ENCODE measurements at regions not wholly inside any gene's neighbourhood (a gene's known extent, or its start where the extent isn't known, plus 50 kb on each side); places are given as distances from the start of the nearest gene placed in this dataset.

DNA sequence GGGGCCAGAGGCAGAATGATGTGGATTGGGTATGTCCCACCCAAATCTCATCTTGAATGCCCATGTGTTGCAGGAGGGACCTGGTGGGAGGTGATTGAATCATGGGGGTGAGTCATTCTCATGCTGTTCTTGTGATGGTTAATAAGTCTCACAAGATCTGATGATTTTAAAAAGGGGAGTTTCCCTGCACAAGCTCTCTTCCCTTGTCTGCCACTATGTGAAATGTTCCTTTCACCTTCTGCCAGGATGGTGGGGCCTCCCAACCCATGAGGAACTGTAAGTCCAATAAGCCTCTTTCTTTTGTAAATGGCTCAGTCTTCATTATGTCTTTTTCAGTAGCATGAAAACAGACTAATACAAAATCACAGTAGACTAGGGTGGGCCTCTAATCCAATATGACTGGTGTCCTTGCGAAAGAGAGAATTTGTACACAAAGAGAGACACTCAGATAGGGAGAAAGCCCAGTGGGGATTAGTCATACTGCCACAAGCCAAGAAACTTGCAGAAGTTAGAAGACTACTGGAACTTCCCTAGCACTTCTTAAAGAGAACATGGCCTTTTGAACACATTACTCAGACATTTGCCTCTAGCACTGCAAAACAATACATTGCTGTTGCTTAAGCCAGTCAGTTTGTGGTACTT is 68.4 kb downstream of the ANXA1 start:
- H3K27me3 ChIP-seq = peaks cover 0 to 9% (median 3%) of the 10 kb centered on the region in 3 donors
- intact Hi-C loops (cut with DNase I; ENCODE audit: low total_unique reads) = no loop called here
- H3K4me3 ChIP-seq = no peak overlapping the region
- H3K36me3 ChIP-seq = no peaks in the 10 kb centered on the region
- H3K27ac ChIP-seq = no peak overlapping the region
- WGBS, 5 donors = 55 to 73% (median 73%) methylated on average over 1 of the region's 1 CpG
- H3K9me3 ChIP-seq = no peaks in the 10 kb centered on the region
- no peak for DNase-seq
- no peak for TF ChIP-seq EP300 (IDR thresholded peaks at IDR 0.05)
- TF ChIP-seq, protein P1, sequence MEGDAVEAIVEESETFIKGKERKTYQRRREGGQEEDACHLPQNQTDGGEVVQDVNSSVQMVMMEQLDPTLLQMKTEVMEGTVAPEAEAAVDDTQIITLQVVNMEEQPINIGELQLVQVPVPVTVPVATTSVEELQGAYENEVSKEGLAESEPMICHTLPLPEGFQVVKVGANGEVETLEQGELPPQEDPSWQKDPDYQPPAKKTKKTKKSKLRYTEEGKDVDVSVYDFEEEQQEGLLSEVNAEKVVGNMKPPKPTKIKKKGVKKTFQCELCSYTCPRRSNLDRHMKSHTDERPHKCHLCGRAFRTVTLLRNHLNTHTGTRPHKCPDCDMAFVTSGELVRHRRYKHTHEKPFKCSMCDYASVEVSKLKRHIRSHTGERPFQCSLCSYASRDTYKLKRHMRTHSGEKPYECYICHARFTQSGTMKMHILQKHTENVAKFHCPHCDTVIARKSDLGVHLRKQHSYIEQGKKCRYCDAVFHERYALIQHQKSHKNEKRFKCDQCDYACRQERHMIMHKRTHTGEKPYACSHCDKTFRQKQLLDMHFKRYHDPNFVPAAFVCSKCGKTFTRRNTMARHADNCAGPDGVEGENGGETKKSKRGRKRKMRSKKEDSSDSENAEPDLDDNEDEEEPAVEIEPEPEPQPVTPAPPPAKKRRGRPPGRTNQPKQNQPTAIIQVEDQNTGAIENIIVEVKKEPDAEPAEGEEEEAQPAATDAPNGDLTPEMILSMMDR (IDR thresholded peaks at IDR 0.05) = no peak
- TF ChIP-seq POLR2AphosphoS5 (IDR thresholded peaks at IDR 0.05) = no peak
- no peak for TF ChIP-seq POLR2A (IDR thresholded peaks at IDR 0.05)
- no peaks in the 10 kb centered on the region for H3K4me1 ChIP-seq

DNA sequence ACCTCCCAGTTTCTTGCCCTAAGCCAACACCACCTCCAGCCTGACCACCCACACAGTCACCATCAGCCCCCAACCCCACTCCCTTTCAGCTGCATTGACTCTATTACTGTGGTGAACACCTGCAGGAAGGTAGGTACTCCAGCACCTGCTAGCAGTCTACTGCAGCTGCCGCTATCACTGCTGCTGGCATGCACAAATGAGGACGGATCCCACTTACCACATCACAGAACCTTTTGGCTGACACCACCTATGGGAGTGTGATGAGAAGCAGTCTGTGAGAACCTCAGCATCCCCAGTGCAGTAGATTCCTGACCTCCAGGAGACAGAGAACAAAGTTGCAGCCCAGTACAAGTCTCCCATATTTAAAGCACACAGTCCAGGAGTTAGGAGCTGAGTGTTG is 71.9 kb downstream of the ANXA1 start:
- H3K27me3 ChIP-seq = peaks cover 0 to 9% (median 3%) of the 10 kb centered on the region in 3 donors
- TF ChIP-seq EP300 (IDR thresholded peaks at IDR 0.05) = no peak
- 78 to 87% (median 83%) methylated on average over 1 to 2 of the region's 2 CpGs for WGBS, 5 donors
- H3K36me3 ChIP-seq = no peaks in the 10 kb centered on the region
- no peak for DNase-seq
- no peaks in the 10 kb centered on the region for H3K9me3 ChIP-seq
- no peak overlapping the region for H3K27ac ChIP-seq
- intact Hi-C loops (cut with DNase I; ENCODE audit: low total_unique reads) = no loop called here
- H3K4me1 ChIP-seq = no peaks in the 10 kb centered on the region
- H3K4me3 ChIP-seq = no peak overlapping the region

- H3K9me3 ChIP-seq = no peaks in the 10 kb centered on the region
- no peaks in the 10 kb centered on the region for H3K27me3 ChIP-seq
- no peak for DNase-seq
- WGBS, 5 donors = 54 to 73% (median 67%) methylated on average over 2 of the region's 2 CpGs
- no peaks in the 10 kb centered on the region for H3K36me3 ChIP-seq
- intact Hi-C loops (cut with DNase I; ENCODE audit: low total_unique reads) = no loop called here
- H3K4me1 ChIP-seq = no peaks in the 10 kb centered on the region
- TF ChIP-seq POLR2AphosphoS5 (IDR thresholded peaks at IDR 0.05) (no peak), EP300 (IDR thresholded peaks at IDR 0.05) (no peak), POLR2A (IDR thresholded peaks at IDR 0.05) (no peak)
- TF ChIP-seq, protein P1 (IDR thresholded peaks at IDR 0.05) = no peak
- H3K4me3 ChIP-seq = no peak overlapping the region
- no peak overlapping the region for H3K27ac ChIP-seq
Measured at GRCh38 chr9:73229543-73229942, 77.9 kb downstream of the ANXA1 start.

DNA sequence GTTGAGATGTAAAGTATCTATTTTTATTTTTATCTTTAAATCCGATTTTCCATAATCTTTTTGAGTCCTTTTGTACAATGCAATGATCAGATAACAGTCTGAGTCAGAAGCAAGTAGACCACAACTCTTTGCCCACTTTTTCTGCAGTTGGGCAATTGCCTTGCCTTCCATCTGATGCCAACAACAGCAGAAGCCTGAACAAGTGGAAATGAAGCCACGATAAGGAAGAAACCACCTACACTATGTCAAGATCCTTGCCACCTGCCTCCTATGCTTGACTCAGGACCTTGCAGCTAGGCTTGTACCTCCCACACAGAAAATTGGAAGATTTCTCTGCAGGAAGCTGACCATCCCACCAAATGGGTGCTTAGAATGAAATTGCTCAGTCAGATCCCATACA is 78.6 kb downstream of the ANXA1 start:
- H3K27ac ChIP-seq = no peak overlapping the region
- intact Hi-C loops (cut with DNase I; ENCODE audit: low total_unique reads) = no loop called here
- H3K4me3 ChIP-seq = no peak overlapping the region
- H3K36me3 ChIP-seq = no peaks in the 10 kb centered on the region
- 48 to 56% (median 51%) methylated on average over 2 of the region's 2 CpGs for WGBS, 5 donors
- H3K27me3 ChIP-seq = peaks cover 0 to 3% (median 0%) of the 10 kb centered on the region in 3 donors
- DNase-seq = no peak
- H3K9me3 ChIP-seq = no peaks in the 10 kb centered on the region
- TF ChIP-seq, protein P1 (IDR thresholded peaks at IDR 0.05) = no peak
- no peak for TF ChIP-seq EP300 (IDR thresholded peaks at IDR 0.05)
- no peak for TF ChIP-seq POLR2AphosphoS5 (IDR thresholded peaks at IDR 0.05)
- TF ChIP-seq POLR2A (IDR thresholded peaks at IDR 0.05) = no peak
- H3K4me1 ChIP-seq = no peaks in the 10 kb centered on the region

DNA sequence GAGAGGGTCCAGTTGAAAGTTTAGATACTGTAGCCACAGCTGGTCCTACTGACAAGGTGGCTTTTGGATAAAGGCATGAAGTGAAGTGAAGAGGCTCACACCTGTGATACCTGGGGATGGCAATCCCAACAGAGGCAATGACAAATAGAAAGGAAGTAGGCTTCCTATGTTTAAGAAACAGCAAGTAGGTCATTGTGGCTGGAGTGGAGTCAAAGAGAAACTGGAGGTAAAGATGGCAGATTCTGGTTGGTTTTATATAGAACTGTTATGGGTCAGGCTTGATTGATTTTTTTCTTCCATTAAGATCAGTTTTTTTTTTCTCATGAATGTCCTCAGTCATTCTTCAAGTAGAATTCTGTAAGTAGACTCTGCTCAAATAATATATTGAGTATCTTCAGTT is 79.5 kb downstream of the ANXA1 start:
- Histone ChIP-seq H3K27me3 (peaks cover 0 to 3% (median 0%) of the 10 kb centered on the region in 3 donors), H3K9me3 (no peaks in the 10 kb centered on the region), H3K4me3 (no peak overlapping the region), H3K36me3 (no peaks in the 10 kb centered on the region), H3K4me1 (no peaks in the 10 kb centered on the region), H3K27ac (no peak overlapping the region)
- no peak for DNase-seq
- no peak for TF ChIP-seq EP300 (IDR thresholded peaks at IDR 0.05)
- no peak for TF ChIP-seq POLR2A (IDR thresholded peaks at IDR 0.05)
- TF ChIP-seq, protein P1 (IDR thresholded peaks at IDR 0.05) = no peak
- no peak for TF ChIP-seq POLR2AphosphoS5 (IDR thresholded peaks at IDR 0.05)
- intact Hi-C loops (cut with DNase I; ENCODE audit: low total_unique reads) = no loop called here

Measured in stomach (tissue), 8 donors.